ENCODE measurements at regions not wholly inside any gene's neighbourhood (a gene's known extent, or its start where the extent isn't known, plus 50 kb on each side); places are given as distances from the start of the nearest gene placed in this dataset.
A peak's percentile ranks its signal among the peaks of the same experiment; 100 is the strongest.

DNA sequence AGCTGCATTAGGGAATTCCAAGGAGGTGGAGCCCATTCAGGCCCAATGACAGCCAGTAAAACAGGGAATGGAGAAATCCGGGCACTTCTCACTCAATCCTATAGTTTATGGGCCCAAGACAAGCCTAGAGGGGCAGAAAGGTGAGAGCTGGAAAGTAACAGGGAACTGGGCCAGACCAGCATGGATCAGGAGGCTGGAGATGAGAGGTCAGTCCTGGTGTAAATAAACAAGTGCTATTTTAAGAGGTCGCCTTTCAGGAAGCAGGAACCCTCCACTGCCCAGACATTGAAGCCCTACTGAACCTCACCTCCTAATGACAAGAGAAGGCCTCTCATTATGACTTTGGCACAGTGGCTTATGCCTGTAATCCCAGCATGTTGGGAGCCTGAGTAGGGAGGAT is 57.2 kb upstream of the TGM3 start:
- TF ChIP-seq, protein P1, sequence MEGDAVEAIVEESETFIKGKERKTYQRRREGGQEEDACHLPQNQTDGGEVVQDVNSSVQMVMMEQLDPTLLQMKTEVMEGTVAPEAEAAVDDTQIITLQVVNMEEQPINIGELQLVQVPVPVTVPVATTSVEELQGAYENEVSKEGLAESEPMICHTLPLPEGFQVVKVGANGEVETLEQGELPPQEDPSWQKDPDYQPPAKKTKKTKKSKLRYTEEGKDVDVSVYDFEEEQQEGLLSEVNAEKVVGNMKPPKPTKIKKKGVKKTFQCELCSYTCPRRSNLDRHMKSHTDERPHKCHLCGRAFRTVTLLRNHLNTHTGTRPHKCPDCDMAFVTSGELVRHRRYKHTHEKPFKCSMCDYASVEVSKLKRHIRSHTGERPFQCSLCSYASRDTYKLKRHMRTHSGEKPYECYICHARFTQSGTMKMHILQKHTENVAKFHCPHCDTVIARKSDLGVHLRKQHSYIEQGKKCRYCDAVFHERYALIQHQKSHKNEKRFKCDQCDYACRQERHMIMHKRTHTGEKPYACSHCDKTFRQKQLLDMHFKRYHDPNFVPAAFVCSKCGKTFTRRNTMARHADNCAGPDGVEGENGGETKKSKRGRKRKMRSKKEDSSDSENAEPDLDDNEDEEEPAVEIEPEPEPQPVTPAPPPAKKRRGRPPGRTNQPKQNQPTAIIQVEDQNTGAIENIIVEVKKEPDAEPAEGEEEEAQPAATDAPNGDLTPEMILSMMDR (conservative IDR thresholded peaks at IDR 0.05), result no peak
- TF ChIP-seq ZFX (IDR thresholded peaks at IDR 0.05), result no peak
- peak overlapping the region; percentile 11; the same call in 1 of the 2 replicates for H3K27ac ChIP-seq

GRCh38 chr20:2240835-2241234 is 55.0 kb upstream of the TGM3 start:
- no peak overlapping the region for H3K27ac ChIP-seq
- TF ChIP-seq, protein P1 (conservative IDR thresholded peaks at IDR 0.05), result no peak
- TF ChIP-seq ZFX (IDR thresholded peaks at IDR 0.05), result no peak

DNA sequence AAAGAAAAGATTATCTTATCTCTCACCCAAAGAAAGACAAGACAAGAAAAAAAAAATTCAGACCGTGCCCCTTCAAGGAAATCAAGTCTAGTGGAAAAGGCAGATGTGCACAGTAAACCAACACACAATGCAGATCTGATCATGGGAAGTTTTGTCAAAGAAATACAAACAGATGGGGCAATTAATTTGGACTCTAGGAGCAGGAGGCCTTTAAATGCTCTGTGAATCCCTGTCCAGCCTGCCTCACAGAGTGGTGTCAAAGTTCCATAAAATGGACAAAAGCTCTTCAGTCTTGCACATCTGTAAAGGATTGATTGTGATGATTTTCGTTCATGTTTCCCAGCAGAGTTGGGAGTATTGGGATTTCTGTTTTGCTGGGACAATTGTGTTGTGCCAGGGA is 53.1 kb upstream of the TGM3 start:
- H3K27ac ChIP-seq, result no peak overlapping the region
- TF ChIP-seq, protein P1 (conservative IDR thresholded peaks at IDR 0.05), result no peak
- TF ChIP-seq ZFX (IDR thresholded peaks at IDR 0.05), result no peak

- no peak for TF ChIP-seq ZFX (IDR thresholded peaks at IDR 0.05)
- TF ChIP-seq, protein P1 (conservative IDR thresholded peaks at IDR 0.05), result no peak
- peak overlapping the region; percentile 83 for H3K27ac ChIP-seq
Measured at GRCh38 chr20:2244523-2244922, 51.3 kb upstream of the TGM3 start.

DNA sequence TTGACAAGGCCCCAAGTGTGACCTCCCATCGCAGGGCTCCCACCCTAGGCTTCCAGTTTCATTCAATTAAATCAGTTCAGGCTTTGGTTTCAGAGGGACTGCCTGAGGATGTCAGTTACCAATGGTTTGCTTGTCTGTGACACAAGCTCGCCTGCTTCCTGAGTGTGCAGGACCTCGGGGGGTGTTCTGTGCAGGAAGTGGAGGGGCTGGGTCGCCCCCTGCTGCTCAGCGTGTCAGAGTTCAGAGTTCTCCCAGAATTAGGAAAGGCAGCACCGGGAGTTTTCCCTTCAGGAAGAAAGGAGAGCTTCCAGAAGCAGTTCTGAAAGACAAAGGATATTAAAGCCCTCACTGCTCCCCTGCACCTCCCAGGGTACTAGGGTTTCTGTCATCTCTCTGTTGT is 50.8 kb upstream of the TGM3 start:
- peak overlapping the region; percentile 83 for H3K27ac ChIP-seq

DNA sequence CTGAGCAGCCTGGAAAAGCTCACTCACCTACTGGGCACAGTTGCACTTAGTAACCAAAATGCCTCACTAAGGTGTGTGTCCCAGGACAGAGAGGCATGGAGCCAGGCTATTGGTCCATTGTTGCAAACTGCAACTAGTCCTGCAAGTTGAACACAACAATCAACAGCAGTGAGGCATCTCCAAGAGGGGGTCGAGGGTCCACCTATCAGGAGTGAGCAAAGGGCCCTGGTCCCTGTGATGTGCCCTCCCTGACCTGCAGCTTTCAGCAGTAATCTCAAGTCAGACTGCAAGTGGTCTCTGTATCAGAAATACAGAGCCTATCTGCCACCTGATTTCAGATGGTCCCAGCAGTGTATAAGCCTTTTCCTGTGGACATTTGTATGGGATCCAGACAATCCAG is 50.2 kb upstream of the TGM3 start:
- peak overlapping the region; percentile 83 for H3K27ac ChIP-seq
- no peak for TF ChIP-seq ZFX (IDR thresholded peaks at IDR 0.05)
- TF ChIP-seq, protein P1 (conservative IDR thresholded peaks at IDR 0.05), result no peak

More for the DNA sequence above, 50.8 kb upstream of the TGM3 start:
- no peak for TF ChIP-seq ZFX (IDR thresholded peaks at IDR 0.05)
- TF ChIP-seq, protein P1 (conservative IDR thresholded peaks at IDR 0.05), result peak; percentile 13; the same call in 1 of the 2 replicates
